Endothelial cell (in vitro differentiated cells): ENCODE measurements at regions not wholly inside any gene's neighbourhood (a gene's known extent, or its start where the extent isn't known, plus 50 kb on each side); places are given as distances from the start of the nearest gene placed in this dataset.

Experiments
- DNase-seq: peaks from one replicate; pipeline ENCODE4 v3.0.0; 2021; ENCODE audit warnings: low spot score
- H3K27ac Mint-ChIP-seq: one replicate; pipeline ENCODE4 v1.8.0; 2021; ENCODE audit warnings: mixed read lengths, inconsistent platforms; ENCODE audit not compliant: unreplicated experiment
- H3K27me3 Mint-ChIP-seq: one replicate; pipeline ENCODE4 v1.8.0; 2021; ENCODE audit warnings: mild to moderate bottlenecking, moderate library complexity, mixed read lengths, inconsistent platforms; ENCODE audit not compliant: unreplicated experiment
- H3K36me3 Mint-ChIP-seq: one replicate; pipeline ENCODE4 v1.8.0; 2021; ENCODE audit warnings: mild to moderate bottlenecking, low read depth, mixed read lengths, inconsistent platforms; ENCODE audit not compliant: unreplicated experiment
- H3K4me1 Mint-ChIP-seq: one replicate; pipeline ENCODE4 v1.8.0; 2021; ENCODE audit warnings: mild to moderate bottlenecking, mixed read lengths, inconsistent platforms; ENCODE audit not compliant: unreplicated experiment
- H3K4me3 Mint-ChIP-seq: one replicate; pipeline ENCODE4 v1.8.0; 2021; ENCODE audit warnings: mild to moderate bottlenecking, mixed read lengths, inconsistent platforms; ENCODE audit not compliant: unreplicated experiment
- H3K9me3 Mint-ChIP-seq: one replicate; pipeline ENCODE4 v1.8.0; 2021; ENCODE audit warnings: mixed read lengths, inconsistent platforms; ENCODE audit not compliant: unreplicated experiment
- CTCF ChIP-seq: fragments of 200-600 bp; sonication (generic); IDR thresholded peaks from one replicate; pipeline ENCODE4 v1.5.0; 2021; ENCODE audit warnings: antibody characterized with exemption; ENCODE audit not compliant: unreplicated experiment

DNA sequence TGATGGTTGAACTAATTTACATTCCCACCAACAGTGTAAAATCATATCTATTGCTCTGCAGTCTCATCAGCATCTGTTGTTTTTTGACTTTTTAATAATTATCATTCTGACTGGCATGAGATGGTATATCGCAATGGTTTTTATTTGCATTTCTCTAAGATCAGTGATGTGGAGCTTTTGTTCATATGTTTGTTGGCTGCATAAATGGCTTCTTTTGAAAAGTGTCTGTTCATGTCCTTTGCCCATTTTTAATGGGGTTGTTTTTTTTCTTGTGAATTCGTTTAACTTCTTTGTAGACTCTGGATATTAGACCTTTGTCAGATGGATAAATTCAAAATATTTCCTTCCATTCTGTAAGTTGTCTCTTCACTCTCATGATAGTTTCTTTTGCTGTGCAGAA, 115.2 kb upstream of the CDH12 start:
- Mint-ChIP-seq H3K4me3 (no peak overlapping the region), H3K9me3 (no peaks in the 10 kb centered on the region), H3K4me1 (no peaks in the 10 kb centered on the region), H3K36me3 (no peaks in the 10 kb centered on the region), H3K27me3 (peaks cover 1% of the 10 kb centered on the region), H3K27ac (no peak overlapping the region)
- TF ChIP-seq CTCF = no peak
- DNase-seq = no peak

- TF ChIP-seq CTCF = no peak
- H3K9me3 Mint-ChIP-seq = no peaks in the 10 kb centered on the region
- H3K4me1 Mint-ChIP-seq = no peaks in the 10 kb centered on the region
- H3K27ac Mint-ChIP-seq = no peak overlapping the region
- peaks cover 1% of the 10 kb centered on the region for H3K27me3 Mint-ChIP-seq
- DNase-seq = no peak
- no peaks in the 10 kb centered on the region for H3K36me3 Mint-ChIP-seq
- no peak overlapping the region for H3K4me3 Mint-ChIP-seq
These were observed 112.8 kb upstream of the CDH12 start for GRCh38 chr5:22965960-22966359.

DNA sequence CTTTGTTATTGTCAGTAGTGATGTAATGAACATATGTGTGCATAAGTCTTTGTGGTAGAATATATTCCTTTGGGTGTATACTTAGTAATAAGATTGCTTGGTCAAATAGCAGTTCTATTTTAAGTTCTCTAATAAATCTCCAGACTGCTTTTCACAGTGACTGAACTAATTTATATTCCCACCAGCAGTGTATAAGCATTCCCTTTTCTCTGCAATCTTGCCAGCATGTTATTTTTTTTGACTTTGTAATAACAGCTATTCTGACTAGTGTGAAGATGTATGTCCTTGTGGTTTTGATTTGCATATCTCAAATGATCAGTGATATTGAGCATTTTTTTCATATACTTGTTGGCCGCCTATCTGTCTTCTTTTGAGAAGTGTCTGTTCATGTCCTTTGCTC, 111.5 kb upstream of the CDH12 start:
- H3K36me3 Mint-ChIP-seq = no peaks in the 10 kb centered on the region
- no peak for DNase-seq
- no peaks in the 10 kb centered on the region for H3K9me3 Mint-ChIP-seq
- H3K27ac Mint-ChIP-seq = no peak overlapping the region
- peaks cover 3% of the 10 kb centered on the region for H3K27me3 Mint-ChIP-seq
- TF ChIP-seq CTCF = no peak
- no peaks in the 10 kb centered on the region for H3K4me1 Mint-ChIP-seq
- H3K4me3 Mint-ChIP-seq = no peak overlapping the region

DNA sequence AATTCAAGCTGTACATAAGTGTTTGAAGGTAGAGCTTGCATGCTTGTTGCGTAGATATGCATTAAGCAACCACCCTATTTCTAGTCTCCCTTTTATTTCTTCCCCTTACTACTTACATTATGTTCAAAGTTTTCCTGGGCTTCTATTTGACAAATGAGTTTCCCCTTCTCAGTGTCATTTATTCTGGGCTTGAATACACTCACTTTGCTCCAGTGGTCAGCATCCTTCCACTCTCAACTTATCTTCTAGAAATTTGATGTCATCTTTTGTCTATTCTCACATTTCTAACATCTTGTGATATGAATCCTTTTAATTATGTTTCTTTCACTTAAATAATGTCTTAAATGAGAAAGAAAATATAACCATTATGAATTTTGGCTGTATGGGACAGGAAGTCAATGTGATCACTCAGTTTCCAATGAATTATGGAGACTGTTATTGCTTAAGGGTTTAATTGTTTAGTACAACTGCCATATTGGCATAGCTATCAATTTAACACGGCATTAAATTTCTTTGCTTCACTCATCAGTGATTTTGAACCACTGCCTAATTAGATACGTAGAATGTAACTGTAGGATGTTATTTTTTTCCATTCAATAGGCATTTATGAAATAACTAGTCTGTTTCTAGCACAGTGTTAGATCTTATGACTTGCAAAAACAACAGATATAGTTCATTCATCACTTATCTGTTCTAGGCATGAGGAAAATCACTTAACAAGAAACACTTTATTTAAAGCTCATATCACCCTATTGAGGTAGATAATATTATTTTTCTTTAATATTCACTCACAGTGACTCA, 105.5 kb upstream of the CDH12 start:
- no peak for DNase-seq
- Mint-ChIP-seq H3K4me1 (no peaks in the 10 kb centered on the region), H3K27me3 (peaks cover 2% of the 10 kb centered on the region), H3K27ac (no peak overlapping the region), H3K9me3 (no peaks in the 10 kb centered on the region), H3K36me3 (no peaks in the 10 kb centered on the region), H3K4me3 (no peak overlapping the region)
- TF ChIP-seq CTCF = no peak

GRCh38 chr5:22947921-22948320, 94.8 kb upstream of the CDH12 start:
- TF ChIP-seq CTCF = no peak
- no peaks in the 10 kb centered on the region for H3K27me3 Mint-ChIP-seq

More at GRCh38 chr5:22947921-22948320, 94.8 kb upstream of the CDH12 start:
- Mint-ChIP-seq H3K9me3 (no peaks in the 10 kb centered on the region), H3K36me3 (no peaks in the 10 kb centered on the region), H3K4me1 (no peaks in the 10 kb centered on the region), H3K27ac (no peak overlapping the region), H3K4me3 (no peak overlapping the region)
- no peak for DNase-seq
